Stimulated activated naive B cell treated with anti-CD40 and anti-IgM and Interleukin-4, amounts not matched to agents 10 μg/mL and 1 μg/mL and 100 μg/mL, for 72 hours (primary cell): ENCODE measurements at regions not wholly inside any gene's neighbourhood (a gene's known extent, or its start where the extent isn't known, plus 50 kb on each side); places are given as distances from the start of the nearest gene placed in this dataset.
"Not testable (repeated sequence)": the region's sequence is repeated elsewhere in the genome, so short reads cannot be mapped to it uniquely, and the experiment has no call there.

Experiments used
- ATAC-seq, 2 donors: fragments of 150-1000 bp; cut with Tn5 transposase; replicated peaks; 2 replicates each; pipeline ENCODE4 v1.10.0; 2021; ENCODE audit warnings: moderate library complexity in 1 of 2
- DNase-seq: peaks from one replicate; pipeline ENCODE4 v3.0.0; 2021
- H3K27ac Mint-ChIP-seq: one replicate; pipeline ENCODE4 v1.8.0; 2022; ENCODE audit warnings: mild to moderate bottlenecking, mixed read lengths
- H3K27me3 Mint-ChIP-seq, 2 donors: one replicate each; pipeline ENCODE4 v1.8.0; 2022; ENCODE audit warnings: mixed read lengths in 2 of 2
- H3K36me3 Mint-ChIP-seq, 2 donors: one replicate each; pipeline ENCODE4 v1.8.0; 2022; ENCODE audit warnings: mixed read lengths in 2 of 2, mild to moderate bottlenecking in 1 of 2
- H3K4me1 Mint-ChIP-seq, 2 donors: one replicate each; pipeline ENCODE4 v1.8.0; 2022; ENCODE audit warnings: mixed read lengths in 2 of 2, mild to moderate bottlenecking in 1 of 2
- H3K4me3 Mint-ChIP-seq, 2 donors: one replicate each; pipeline ENCODE4 v1.8.0; 2022; ENCODE audit warnings: mild to moderate bottlenecking in 2 of 2, mixed read lengths in 2 of 2, moderate library complexity in 1 of 2
- H3K9me3 Mint-ChIP-seq, 2 donors: one replicate each; pipeline ENCODE4 v1.8.0; 2022; ENCODE audit warnings: mixed read lengths in 2 of 2, mild to moderate bottlenecking in 1 of 2

DNA sequence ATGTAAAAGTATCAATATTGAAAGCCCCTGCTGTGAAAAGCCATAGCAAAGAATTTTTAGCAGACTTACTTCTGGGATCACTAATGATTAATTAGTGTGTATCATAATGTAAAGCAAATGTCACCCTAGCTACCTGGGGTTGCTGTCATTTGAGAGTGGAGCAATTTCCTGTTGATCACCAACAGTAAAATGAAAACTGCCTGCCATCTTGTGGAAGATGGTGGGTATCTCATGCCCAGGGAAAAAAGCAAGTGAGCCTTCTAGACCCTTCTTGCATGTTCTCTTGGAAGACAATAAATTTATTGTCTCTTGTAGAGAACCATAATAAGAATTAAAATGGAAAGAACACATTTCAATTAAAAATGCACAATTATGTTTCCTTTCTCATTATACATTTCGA, 360.2 kb downstream of the ZIC3 start:
- Mint-ChIP-seq H3K4me3 (no peak overlapping the region), H3K27me3 (no peaks in the 10 kb centered on the region), H3K36me3 (no peaks in the 10 kb centered on the region), H3K27ac (no peak overlapping the region), H3K4me1 (no peaks in the 10 kb centered on the region), H3K9me3 (no peaks in the 10 kb centered on the region)
- no peak for ATAC-seq
- no peak for DNase-seq

DNA sequence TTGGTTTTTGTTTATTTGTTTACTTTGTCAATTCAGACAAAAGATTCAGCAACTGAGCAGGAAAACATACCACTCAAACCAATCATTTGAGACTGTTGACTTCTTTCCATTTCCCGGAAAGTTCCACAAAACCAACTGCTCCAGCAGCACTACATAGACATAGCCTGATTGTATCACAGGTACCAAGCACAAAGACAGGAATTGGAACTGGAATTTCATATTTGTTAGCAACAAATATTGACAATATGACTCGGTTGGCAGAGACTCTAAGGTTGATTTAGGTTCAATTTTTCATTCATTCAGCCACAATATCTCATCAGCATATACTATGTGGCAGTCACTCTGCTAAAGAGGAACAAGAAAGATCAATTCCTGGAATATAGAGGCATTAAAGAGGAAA, 364.0 kb downstream of the ZIC3 start:
- DNase-seq: no peak

DNA sequence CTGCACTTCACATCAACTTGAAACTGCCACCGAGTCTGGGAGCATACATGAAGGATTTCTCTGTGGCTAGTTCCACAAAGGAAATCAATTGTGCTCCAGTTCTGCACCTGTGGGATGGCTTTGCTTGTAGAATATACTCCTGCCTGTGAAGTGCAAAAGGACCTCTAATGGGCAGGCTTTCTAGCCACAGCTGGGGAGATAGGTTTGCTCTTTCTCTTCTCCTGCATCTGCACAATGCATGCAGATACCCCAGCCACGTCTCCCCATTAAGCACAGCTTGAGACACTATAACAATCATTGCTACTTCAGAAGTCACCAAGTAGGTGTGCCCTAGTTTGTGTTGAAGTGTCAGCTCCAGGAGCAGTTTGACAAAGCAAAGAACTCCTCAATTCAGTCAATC, 364.6 kb downstream of the ZIC3 start:
- Mint-ChIP-seq H3K4me1 (no peaks in the 10 kb centered on the region), H3K4me3 (no peak overlapping the region), H3K27me3 (no peaks in the 10 kb centered on the region), H3K27ac (no peak overlapping the region), H3K36me3 (no peaks in the 10 kb centered on the region), H3K9me3 (peaks cover 0 to 4% of the 10 kb centered on the region in 2 donors)
- DNase-seq (no peak), ATAC-seq (no peak)

More for the DNA sequence above, 364.0 kb downstream of the ZIC3 start:
- Mint-ChIP-seq H3K27ac (no peak overlapping the region), H3K4me3 (no peak overlapping the region), H3K4me1 (no peaks in the 10 kb centered on the region), H3K36me3 (no peaks in the 10 kb centered on the region), H3K27me3 (no peaks in the 10 kb centered on the region), H3K9me3 (peaks cover 0 to 4% of the 10 kb centered on the region in 2 donors)
- ATAC-seq: no peak

DNA sequence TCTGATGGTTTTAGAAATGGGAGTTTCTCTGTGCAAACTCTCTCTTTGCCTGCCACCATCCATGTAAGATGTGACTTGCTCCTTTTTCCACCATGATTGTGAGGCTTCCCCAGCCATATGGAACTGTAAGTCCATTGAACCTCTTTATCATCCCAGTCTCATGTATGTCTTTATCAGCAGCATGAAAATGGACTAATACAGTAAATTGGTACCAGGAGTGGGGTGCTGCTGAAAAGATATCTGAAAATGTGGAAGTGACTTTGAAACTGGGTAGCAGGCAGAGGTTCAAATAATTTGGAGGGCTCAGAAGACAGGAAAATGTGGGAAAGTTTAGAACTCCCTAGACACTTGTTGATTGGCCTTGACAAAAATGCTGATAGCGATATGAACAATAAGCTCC, 368.3 kb downstream of the ZIC3 start:
- not testable (repeated sequence) for ATAC-seq, H3K36me3 Mint-ChIP-seq, H3K9me3 Mint-ChIP-seq, H3K4me3 Mint-ChIP-seq, H3K27ac Mint-ChIP-seq, H3K4me1 Mint-ChIP-seq, DNase-seq, H3K27me3 Mint-ChIP-seq

DNA sequence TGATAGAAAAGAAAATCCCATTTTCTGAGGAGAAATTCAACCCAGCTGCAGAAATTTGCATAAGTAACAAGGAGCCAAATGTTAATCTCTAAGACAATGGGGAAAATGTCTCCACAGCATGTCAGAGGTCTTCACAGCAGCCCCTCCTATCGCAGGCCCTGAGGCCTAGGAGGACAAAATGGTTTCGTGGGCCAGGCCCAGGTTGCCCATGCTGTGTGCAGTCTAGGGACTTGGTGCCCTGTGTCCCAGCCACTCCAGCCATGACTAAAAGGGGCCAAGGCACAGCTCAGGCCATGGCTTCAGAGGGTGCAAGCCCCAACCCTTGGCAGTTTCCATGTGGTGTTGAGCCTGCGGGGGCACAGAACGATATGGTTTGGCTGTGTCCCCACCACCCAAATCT, 369.0 kb downstream of the ZIC3 start:
- not testable (repeated sequence) for H3K27ac Mint-ChIP-seq, H3K36me3 Mint-ChIP-seq, H3K4me1 Mint-ChIP-seq, H3K4me3 Mint-ChIP-seq, H3K9me3 Mint-ChIP-seq, DNase-seq, H3K27me3 Mint-ChIP-seq, ATAC-seq

DNA sequence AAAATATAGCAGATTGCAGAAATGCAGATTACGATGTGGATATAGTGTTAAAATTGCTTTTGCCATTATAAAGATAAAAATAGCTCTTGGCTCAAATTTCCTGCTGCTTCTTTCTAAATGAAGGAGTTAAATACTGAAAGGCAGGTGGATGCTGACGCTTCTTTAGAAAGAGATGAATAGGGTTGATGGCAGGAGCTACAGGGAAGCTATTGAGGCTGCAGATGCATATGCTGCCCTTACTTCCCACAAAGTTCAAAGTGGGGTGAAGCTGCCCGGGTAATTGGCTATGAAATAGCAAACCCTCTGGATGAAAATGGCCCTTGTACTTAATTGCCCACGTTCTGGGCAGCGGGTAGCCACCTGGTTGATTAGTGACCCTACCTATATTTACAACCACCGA, 379.5 kb downstream of the ZIC3 start:
- no peak for DNase-seq
- Mint-ChIP-seq H3K4me3 (no peak overlapping the region), H3K27ac (no peak overlapping the region), H3K9me3 (peaks cover 2 to 5% of the 10 kb centered on the region in 2 donors), H3K27me3 (no peaks in the 10 kb centered on the region), H3K4me1 (no peaks in the 10 kb centered on the region), H3K36me3 (no peaks in the 10 kb centered on the region)
- ATAC-seq: no peak

DNA sequence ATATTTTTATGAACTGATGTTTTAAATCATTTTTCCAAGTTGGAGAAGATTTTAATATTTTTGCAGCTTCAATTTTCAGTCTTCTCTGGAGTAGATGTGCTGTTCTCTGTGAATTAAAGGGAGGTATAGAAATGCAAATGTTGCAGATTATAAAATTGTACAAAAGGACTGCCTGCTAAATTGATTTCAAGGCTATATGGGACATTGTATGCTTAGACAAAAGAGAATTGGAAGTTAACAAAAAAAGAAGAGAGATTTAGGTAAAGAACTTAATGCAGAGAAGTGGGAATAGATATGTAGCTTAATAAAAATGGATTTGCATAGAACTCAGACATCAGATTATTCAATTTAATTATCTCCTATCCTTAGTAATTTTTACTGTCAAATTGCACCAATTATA, 403.3 kb downstream of the ZIC3 start:
- Mint-ChIP-seq H3K27ac (no peak overlapping the region), H3K27me3 (no peaks in the 10 kb centered on the region), H3K4me1 (no peaks in the 10 kb centered on the region), H3K9me3 (peaks cover 0 to 4% of the 10 kb centered on the region in 2 donors), H3K36me3 (no peaks in the 10 kb centered on the region), H3K4me3 (no peak overlapping the region)
- ATAC-seq (no peak), DNase-seq (no peak)

DNA sequence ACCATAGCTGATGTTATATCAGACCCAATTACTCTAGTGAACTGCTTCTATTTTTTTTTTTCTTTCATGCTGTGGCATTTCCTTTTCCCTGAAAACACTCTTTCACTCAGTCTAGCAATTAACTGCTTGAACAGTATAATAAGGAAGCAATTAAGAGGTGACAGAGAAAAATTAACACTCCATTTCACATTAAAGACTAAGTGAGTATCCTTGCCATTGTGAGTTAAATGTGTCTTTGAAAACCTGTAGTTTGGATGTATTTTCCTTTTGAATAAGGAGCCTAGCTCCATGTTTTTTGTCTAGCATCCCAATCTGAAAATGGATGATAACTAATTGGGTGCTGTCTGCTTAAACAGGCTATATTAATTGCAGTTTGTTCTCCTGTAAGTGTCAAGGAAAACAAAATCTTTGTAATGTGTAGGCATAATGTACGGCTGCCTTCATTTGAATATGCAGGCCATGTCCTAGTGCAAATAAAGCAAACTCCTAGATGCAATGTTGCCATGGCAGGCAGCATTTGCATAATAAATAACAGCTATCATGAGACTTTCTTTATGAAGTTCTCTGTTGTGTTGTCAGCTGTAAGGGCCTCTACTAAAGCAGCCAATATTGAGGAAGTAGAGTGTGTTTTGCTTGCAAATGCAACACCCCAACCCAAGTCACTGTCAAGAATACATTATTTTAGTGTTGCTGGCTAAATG, 416.7 kb downstream of the ZIC3 start:
- no peak overlapping the region for H3K4me3 Mint-ChIP-seq
- DNase-seq (no peak), ATAC-seq (no peak)
- H3K36me3 Mint-ChIP-seq: no peaks in the 10 kb centered on the region
- peaks cover 0 to 1% of the 10 kb centered on the region in 2 donors for H3K9me3 Mint-ChIP-seq
- no peaks in the 10 kb centered on the region for H3K4me1 Mint-ChIP-seq
- H3K27ac Mint-ChIP-seq: no peak overlapping the region
- H3K27me3 Mint-ChIP-seq: no peaks in the 10 kb centered on the region

DNA sequence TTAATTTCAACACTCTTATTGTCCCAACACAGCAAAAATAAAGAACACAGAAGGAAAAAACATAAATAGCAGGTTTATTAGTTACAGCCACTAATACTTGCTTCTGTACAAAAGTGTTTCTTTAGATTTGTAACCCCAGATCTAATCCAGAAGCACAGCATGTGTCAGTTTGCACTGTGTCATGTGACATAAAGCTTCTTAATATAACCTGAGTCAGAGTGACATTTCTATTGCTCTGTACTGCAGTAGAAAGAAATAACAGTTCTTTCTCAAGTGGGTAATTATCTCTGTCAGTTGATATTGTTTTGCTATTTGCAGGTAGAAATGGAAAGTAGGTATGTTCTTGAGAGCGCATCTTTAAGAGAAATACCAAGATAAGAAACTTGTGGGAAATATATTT, 422.5 kb downstream of the ZIC3 start:
- DNase-seq (no peak), ATAC-seq (no peak)
- H3K27me3 Mint-ChIP-seq: no peaks in the 10 kb centered on the region
- peaks cover 0 to 1% of the 10 kb centered on the region in 2 donors for H3K9me3 Mint-ChIP-seq
- no peak overlapping the region for H3K27ac Mint-ChIP-seq
- no peak overlapping the region for H3K4me3 Mint-ChIP-seq
- no peaks in the 10 kb centered on the region for H3K4me1 Mint-ChIP-seq
- no peaks in the 10 kb centered on the region for H3K36me3 Mint-ChIP-seq

DNA sequence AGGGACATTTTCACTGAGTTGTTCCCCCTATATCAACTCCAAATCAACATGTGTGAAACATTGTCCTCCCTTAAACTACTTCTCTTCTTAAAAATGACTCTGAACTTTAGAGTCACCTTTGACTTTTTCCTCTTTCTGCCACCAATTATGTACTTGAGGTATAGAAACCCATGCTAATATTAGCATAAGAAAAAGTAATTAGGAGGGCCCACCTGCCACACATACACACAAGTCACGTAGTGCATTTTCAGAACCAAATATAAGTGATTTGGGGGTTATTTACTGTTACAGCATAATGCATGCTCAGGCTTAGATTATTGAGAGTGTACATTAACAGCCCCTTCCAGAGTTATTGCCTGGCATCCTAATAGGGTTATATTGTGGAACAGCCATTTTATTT, 432.7 kb downstream of the ZIC3 start:
- Mint-ChIP-seq H3K36me3 (no peaks in the 10 kb centered on the region), H3K9me3 (no peaks in the 10 kb centered on the region), H3K27ac (no peak overlapping the region), H3K4me1 (no peaks in the 10 kb centered on the region), H3K4me3 (no peak overlapping the region), H3K27me3 (no peaks in the 10 kb centered on the region)
- DNase-seq: no peak
- no peak for ATAC-seq

DNA sequence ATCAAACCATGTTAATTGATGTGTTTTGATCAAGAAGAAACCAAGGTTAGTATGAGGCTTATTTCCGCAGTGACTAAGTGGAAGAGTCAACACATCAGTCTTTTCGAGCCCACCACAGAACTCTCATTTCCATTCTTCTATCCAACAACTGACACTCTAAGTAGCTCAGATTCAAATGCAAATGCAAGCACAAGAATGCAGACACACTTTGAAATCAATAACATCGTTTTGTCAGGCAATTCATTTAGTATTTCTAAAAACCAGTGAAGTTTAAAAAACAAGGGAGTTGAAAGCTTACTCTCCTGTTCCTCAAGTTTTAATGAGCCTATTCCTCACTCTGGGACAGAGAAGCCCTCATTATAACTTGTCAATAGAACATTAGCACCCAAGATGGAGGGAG, 433.1 kb downstream of the ZIC3 start:
- no peak for DNase-seq
- no peaks in the 10 kb centered on the region for H3K36me3 Mint-ChIP-seq
- no peaks in the 10 kb centered on the region for H3K4me1 Mint-ChIP-seq
- no peak for ATAC-seq
- no peaks in the 10 kb centered on the region for H3K27me3 Mint-ChIP-seq
- H3K4me3 Mint-ChIP-seq: no peak overlapping the region
- no peaks in the 10 kb centered on the region for H3K9me3 Mint-ChIP-seq
- H3K27ac Mint-ChIP-seq: no peak overlapping the region

DNA sequence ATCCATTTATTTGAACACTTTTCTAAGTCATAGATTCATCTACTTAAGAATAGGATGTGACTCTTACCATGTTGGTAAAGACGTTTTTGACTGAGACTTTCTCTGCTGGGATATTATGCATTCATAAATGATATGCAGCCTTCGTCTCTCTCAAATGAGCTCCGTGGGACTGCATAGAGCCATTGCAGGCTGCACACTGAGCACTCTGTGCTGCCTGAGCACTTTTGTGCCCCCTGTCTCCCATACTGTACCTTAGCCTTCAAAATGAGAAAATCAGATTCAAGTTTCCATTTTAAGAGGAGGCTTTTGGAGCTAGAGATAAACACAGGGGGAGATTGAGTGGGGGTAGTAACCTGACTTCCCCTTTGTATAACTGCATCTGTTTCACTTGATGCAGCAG, 433.6 kb downstream of the ZIC3 start:
- Mint-ChIP-seq H3K9me3 (no peaks in the 10 kb centered on the region), H3K4me3 (no peak overlapping the region), H3K27ac (no peak overlapping the region), H3K36me3 (no peaks in the 10 kb centered on the region), H3K4me1 (no peaks in the 10 kb centered on the region), H3K27me3 (no peaks in the 10 kb centered on the region)
- ATAC-seq (no peak), DNase-seq (no peak)

DNA sequence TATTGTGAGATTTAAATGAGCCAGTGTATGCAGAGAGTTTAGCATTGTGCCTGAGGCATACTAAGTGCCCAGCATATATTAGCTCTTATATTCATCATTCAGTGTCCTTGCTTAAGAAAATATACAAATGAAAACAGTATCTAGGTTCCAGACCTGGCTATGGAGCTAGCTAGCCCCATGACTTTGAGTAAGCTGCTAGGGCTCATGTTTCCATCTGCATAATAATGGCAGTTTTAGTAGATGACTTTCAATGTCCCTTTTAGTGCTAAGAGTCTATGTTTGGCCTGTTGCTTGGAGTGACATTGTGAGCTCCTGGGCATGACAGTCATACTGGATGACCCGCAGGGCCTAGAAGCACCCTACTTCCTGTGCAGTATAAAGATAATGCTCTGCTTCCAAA, 435.3 kb downstream of the ZIC3 start:
- Mint-ChIP-seq H3K9me3 (no peaks in the 10 kb centered on the region), H3K4me1 (no peaks in the 10 kb centered on the region), H3K4me3 (no peak overlapping the region), H3K36me3 (no peaks in the 10 kb centered on the region), H3K27ac (no peak overlapping the region), H3K27me3 (no peaks in the 10 kb centered on the region)
- ATAC-seq: no peak
- no peak for DNase-seq

DNA sequence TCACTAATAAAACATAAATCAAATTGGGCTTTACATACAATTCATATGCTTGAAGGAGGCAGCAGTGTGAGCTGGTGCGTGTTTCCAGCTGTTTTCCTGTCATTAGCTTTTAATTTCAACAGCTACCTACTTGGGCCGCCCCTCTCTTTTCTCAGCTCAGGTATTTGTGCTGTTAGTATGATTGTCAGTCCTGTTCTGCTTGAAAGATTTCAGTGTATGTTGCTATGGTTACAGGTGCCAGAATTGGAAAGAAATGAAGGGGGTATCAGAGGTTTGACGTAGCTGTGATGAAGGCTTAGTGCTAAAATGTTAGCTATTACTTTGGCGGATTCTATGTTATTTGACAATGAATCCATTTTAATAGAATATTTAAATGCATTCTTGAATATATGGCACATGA, 440.3 kb downstream of the ZIC3 start:
- Mint-ChIP-seq H3K27ac (no peak overlapping the region), H3K9me3 (no peaks in the 10 kb centered on the region), H3K4me3 (no peak overlapping the region), H3K4me1 (no peaks in the 10 kb centered on the region), H3K27me3 (no peaks in the 10 kb centered on the region), H3K36me3 (no peaks in the 10 kb centered on the region)
- ATAC-seq: no peak
- DNase-seq: no peak

DNA sequence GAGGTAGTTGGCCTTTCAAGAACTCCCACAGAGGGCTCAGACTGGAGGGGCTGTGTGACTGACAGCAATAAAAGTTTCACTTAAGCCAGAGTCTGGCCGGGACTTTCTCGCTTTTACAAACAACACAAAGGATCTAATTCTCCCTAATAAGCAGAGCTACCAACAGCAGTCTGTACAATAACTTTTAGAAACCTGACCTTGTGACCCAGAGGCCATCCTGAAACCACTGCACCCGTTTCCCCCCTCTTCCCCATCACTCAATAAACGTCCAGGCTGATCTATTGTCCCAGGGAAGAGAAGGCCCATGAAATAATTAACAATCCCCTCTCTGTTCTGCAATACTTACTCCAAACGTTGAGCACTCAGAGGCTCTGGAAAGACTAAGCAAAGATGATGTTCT, 442.4 kb downstream of the ZIC3 start:
- ATAC-seq (no peak), DNase-seq (no peak)
- Mint-ChIP-seq H3K9me3 (peaks cover 0 to 5% of the 10 kb centered on the region in 2 donors), H3K4me1 (no peaks in the 10 kb centered on the region), H3K27ac (no peak overlapping the region), H3K4me3 (no peak overlapping the region), H3K27me3 (no peaks in the 10 kb centered on the region), H3K36me3 (no peaks in the 10 kb centered on the region)

DNA sequence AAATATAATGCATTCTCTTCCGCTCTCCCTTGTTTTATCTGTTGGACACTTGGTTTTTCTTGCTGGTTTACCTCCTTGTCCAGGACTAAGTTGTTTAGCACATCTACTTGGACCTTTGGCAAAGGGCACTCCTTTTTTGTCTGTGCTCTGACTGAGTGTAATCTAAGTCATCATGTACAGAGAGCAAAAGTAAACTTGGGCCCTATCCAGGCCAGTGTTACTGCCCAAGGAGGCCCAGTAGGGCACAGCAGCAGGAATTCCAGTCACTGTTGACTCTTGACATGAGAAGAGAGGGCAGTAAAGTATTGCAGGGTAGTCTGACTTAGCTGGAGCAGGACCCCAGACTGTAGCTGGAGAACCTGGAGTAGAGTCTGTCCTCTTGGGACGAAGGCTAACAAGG, 445.5 kb downstream of the ZIC3 start:
- no peaks in the 10 kb centered on the region for H3K4me1 Mint-ChIP-seq
- no peak overlapping the region for H3K27ac Mint-ChIP-seq
- H3K27me3 Mint-ChIP-seq: no peaks in the 10 kb centered on the region
- peaks cover 0 to 5% of the 10 kb centered on the region in 2 donors for H3K9me3 Mint-ChIP-seq
- H3K36me3 Mint-ChIP-seq: no peaks in the 10 kb centered on the region
- DNase-seq (no peak), ATAC-seq (no peak)
- H3K4me3 Mint-ChIP-seq: no peak overlapping the region
